Endothelial cell of umbilical vein (primary cell): ENCODE measurements at regions not wholly inside any gene's neighbourhood (a gene's known extent, or its start where the extent isn't known, plus 50 kb on each side); places are given as distances from the start of the nearest gene placed in this dataset.

Experiments
- BruUV-seq: library from RNA; stranded (reverse); fragments of 400-500 nt; replicated peaks from 2 replicates; lab custom pipeline; 2021; lab: Mats Ljungman, UMichigan
- CTCF ChIA-PET: fragments of 300-600, 350-600 bp; sonication (Branson Sonifier 250); formaldehyde crosslinking; loops from one replicate; lab custom pipeline; 2021; ENCODE audit warnings: antibody characterized with exemption, inconsistent platforms; lab: Charles Lee
- POLR2A ChIA-PET: fragments of 300-600, 350-600 bp; sonication (Branson Sonifier 250); formaldehyde crosslinking; loops from one replicate; lab custom pipeline; 2021; ENCODE audit warnings: antibody characterized with exemption, inconsistent platforms; lab: Charles Lee
- DNase-seq: peaks from one replicate; pipeline ENCODE4 v3.0.0-alpha.2; 2011; ENCODE audit warnings: low read depth, low spot score
- FAIRE-seq: peaks from 2 replicates; lab custom pipeline; 2011; peaks lifted over from hg19 to GRCh38; lab: Jason Lieb, UNC
- H2AFZ ChIP-seq: 2 replicates; pipeline ENCODE4 v1.6.0; 2012; ENCODE audit warnings: low read depth, low read length, control low read depth, inconsistent platforms
- H3K27ac ChIP-seq: 2 replicates; pipeline ENCODE4 v1.5.1; 2011; ENCODE audit warnings: low read depth, mild to moderate bottlenecking, control low read depth, low read length, moderate library complexity; ENCODE audit not compliant: insufficient read depth
- H3K27me3 ChIP-seq, 2 experiments: 2 replicates each; pipeline versions ENCODE4 v1.6.0 to v1.6.1; 2011; ENCODE audit warnings: low read length in 2 of 2, mixed read lengths in 1 of 2; ENCODE audit not compliant: control insufficient read depth in 2 of 2, insufficient read depth in 2 of 2
- H3K36me3 ChIP-seq, 2 experiments: 2 replicates in 1 of 2; 3 replicates in 1 of 2; pipeline ENCODE4 v1.5.1; 2011; ENCODE audit warnings: low read length in 2 of 2, mild to moderate bottlenecking in 1 of 2, moderate library complexity in 1 of 2; ENCODE audit not compliant: control insufficient read depth in 2 of 2, insufficient read depth in 2 of 2; ENCODE audit errors: extremely low read depth in 1 of 2
- H3K4me1 ChIP-seq: 3 replicates; pipeline ENCODE4 v1.5.1; 2011; ENCODE audit warnings: mild to moderate bottlenecking, low read length; ENCODE audit not compliant: control insufficient read depth, insufficient read depth; ENCODE audit errors: extremely low read depth
- H3K4me2 ChIP-seq: 2 replicates; pipeline ENCODE4 v1.6.1; 2011; ENCODE audit warnings: low read length, control low read depth, mixed read lengths; ENCODE audit not compliant: insufficient read depth
- H3K4me3 ChIP-seq, 3 experiments: fragments of 200-600 bp in 1 of 3; sonication (generic), shearing (Covaris generic) in 1 of 3; replicated peaks in 1 of 3; 2 replicates each; pipeline ENCODE4 v1.5.1; 2011 to 2016; ENCODE audit warnings: control low read depth in 3 of 3, low read length in 3 of 3, mild to moderate bottlenecking in 2 of 3, inconsistent platforms in 1 of 3, low read depth in 1 of 3, moderate library complexity in 1 of 3; ENCODE audit not compliant: insufficient read depth in 1 of 3
- H3K79me2 ChIP-seq: 2 replicates; pipeline ENCODE4 v1.6.0; 2012; ENCODE audit warnings: low read length, inconsistent platforms; ENCODE audit not compliant: control insufficient read depth, insufficient read depth
- H3K9ac ChIP-seq: replicated peaks from 2 replicates; pipeline ENCODE3; 2011; ENCODE audit warnings: low read length, control low read depth; ENCODE audit not compliant: insufficient read depth; ENCODE audit errors: extremely low read depth
- H3K9me1 ChIP-seq: replicated peaks from 3 replicates; pipeline ENCODE4 v1.6.0; 2011; ENCODE audit warnings: mild to moderate bottlenecking, low read length; ENCODE audit not compliant: control insufficient read depth, insufficient read depth; ENCODE audit errors: extremely low read depth
- H3K9me3 ChIP-seq: replicated peaks from 2 replicates; pipeline ENCODE4 v1.5.1; 2012; ENCODE audit warnings: low read length, inconsistent platforms; ENCODE audit not compliant: control insufficient read depth, insufficient read depth
- H4K20me1 ChIP-seq: replicated peaks from 2 replicates; pipeline ENCODE3; 2011; ENCODE audit warnings: mild to moderate bottlenecking, low read length; ENCODE audit not compliant: control insufficient read depth, insufficient read depth; ENCODE audit errors: extremely low read depth
- CTCF ChIP-seq, 2 donors: IDR thresholded peaks; 1 replicate in 1 of 2; 2 replicates in 1 of 2; pipeline ENCODE4 v1.5.1; 2011; ENCODE audit warnings: low read length in 2 of 2, mild to moderate bottlenecking in 2 of 2, moderate library complexity in 2 of 2, control low read depth in 1 of 2, inconsistent platforms in 1 of 2, low read depth in 1 of 2; ENCODE audit not compliant: insufficient read depth in 1 of 2; ENCODE audit errors: extremely low read depth in 1 of 2
- EZH2 ChIP-seq: IDR thresholded peaks from 2 replicates; pipeline ENCODE4 v1.6.1; 2012; ENCODE audit warnings: borderline replicate concordance, low read depth, mild to moderate bottlenecking, moderate library complexity, low read length, inconsistent platforms; ENCODE audit not compliant: severe bottlenecking
- FOS ChIP-seq: IDR thresholded peaks from 2 replicates; pipeline ENCODE4 v1.6.1; 2011; ENCODE audit warnings: mild to moderate bottlenecking, low read length, moderate library complexity, borderline replicate concordance; ENCODE audit not compliant: insufficient read depth
- GATA2 ChIP-seq: IDR thresholded peaks from 2 replicates; pipeline ENCODE4 v1.7.0; 2011; ENCODE audit warnings: low read depth, mild to moderate bottlenecking, moderate library complexity, mixed read lengths, low read length; ENCODE audit not compliant: insufficient read length, insufficient read depth
- JUN ChIP-seq: IDR thresholded peaks from 2 replicates; pipeline ENCODE4 v1.6.1; 2011; ENCODE audit warnings: borderline replicate concordance, low read depth; ENCODE audit not compliant: insufficient read length, insufficient read depth
- MAX ChIP-seq: IDR thresholded peaks from 2 replicates; pipeline ENCODE4 v1.6.1; 2011; ENCODE audit not compliant: insufficient read depth, insufficient read length
- MYC ChIP-seq: IDR thresholded peaks from one replicate; pipeline ENCODE4 v1.6.1; 2011; ENCODE audit warnings: mild to moderate bottlenecking, low read depth, low read length
- POLR2A ChIP-seq: IDR thresholded peaks from 2 replicates; pipeline ENCODE4 v1.6.1; 2012; ENCODE audit warnings: low read depth, mild to moderate bottlenecking, control low read depth, low read length
- dilution Hi-C: fragments of 300-500 bp; cut with MboI; formaldehyde crosslinking; loops from one replicate; pipeline ENCODE4 v1.15.0; 2019; ENCODE audit warnings: low sequenced_read_pairs; ENCODE audit not compliant: extremely low pct_ligation_motif_present
- intact Hi-C: fragments of 100-400 bp; cut with micrococcal nuclease; formaldehyde crosslinking; loops from one replicate; pipeline ENCODE4 v1.10.0; 2022

- H2AFZ ChIP-seq: no peak overlapping the region
- H3K27ac ChIP-seq: no peak overlapping the region
- FAIRE-seq (peak; percentile 31), DNase-seq (no peak)
- intact Hi-C loops: no loop called here
- peaks cover 2 to 7% of the 10 kb centered on the region in 2 experiments for H3K27me3 ChIP-seq
- no peaks in the 10 kb centered on the region for H3K79me2 ChIP-seq
- no peaks in the 10 kb centered on the region for H3K4me1 ChIP-seq
- H4K20me1 ChIP-seq: no peaks in the 10 kb centered on the region
- CTCF ChIA-PET: interaction anchor here (0.7 to 1.4 kb wide), 5 partner anchors 11 to 361 kb away, joined by 3 to 10 read pairs (median 3); no protein-coding TSS in a partner anchor
- dilution Hi-C loops: no loop called here
- BruUV-seq: no TSS peak
- H3K36me3 ChIP-seq: no peaks in the 10 kb centered on the region
- H3K4me3 ChIP-seq: no peak overlapping the region
- POLR2A ChIA-PET: no interaction called here
- H3K9ac ChIP-seq: no peak overlapping the region
- no peaks in the 10 kb centered on the region for H3K9me3 ChIP-seq
- TF ChIP-seq FOS (no peak), MYC (no peak), CTCF (IDR thresholded peaks at IDR 0.05; ENCODE audit: extremely low read depth in 1 of 2, insufficient read depth in 1 of 2, low read depth in 1 of 2, low read length in 2 of 2) (no peak), GATA2 (no peak), JUN (no peak), EZH2 (no peak), POLR2A (no peak), MAX (no peak)
- no peak overlapping the region for H3K4me2 ChIP-seq
- H3K9me1 ChIP-seq: no peaks in the 10 kb centered on the region
Observed at GRCh38 chr12:9346866-9347327, 138.7 kb upstream of the PZP start.
